ENCODE measurements at regions not wholly inside any gene's neighbourhood (a gene's known extent, or its start where the extent isn't known, plus 50 kb on each side); places are given as distances from the start of the nearest gene placed in this dataset.

DNA sequence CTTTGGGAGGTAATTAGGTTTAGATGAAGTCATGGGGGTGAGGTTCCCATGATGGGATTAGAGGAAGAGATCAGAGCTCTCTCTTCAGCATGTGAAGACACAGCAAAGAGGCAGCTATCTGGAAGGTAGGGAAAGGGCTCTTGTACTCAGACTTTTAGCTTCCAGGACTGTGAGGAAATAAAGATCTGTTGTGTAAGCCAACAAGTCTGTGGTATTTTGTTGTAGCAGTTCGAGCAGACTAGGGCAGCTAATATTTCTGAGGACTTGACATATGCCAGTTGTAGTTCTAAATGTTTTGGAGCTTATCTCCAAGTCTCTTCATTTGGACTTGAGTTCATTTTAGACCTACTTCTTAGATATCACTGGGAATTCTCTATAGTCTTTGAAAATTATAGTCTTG, 137.3 kb upstream of the PDE5A start:
- H4K20me1 ChIP-seq (ENCODE audit: insufficient read depth): no peaks in the 10 kb centered on the region
- TF ChIP-seq EP300 (conservative IDR thresholded peaks at IDR 0.05; ENCODE audit: poor library complexity, severe bottlenecking) (no peak), MXI1 (conservative IDR thresholded peaks at IDR 0.05; ENCODE audit: poor library complexity, severe bottlenecking) (no peak), SMC3 (conservative IDR thresholded peaks at IDR 0.05; ENCODE audit: poor library complexity) (no peak), TAF1 (IDR thresholded peaks at IDR 0.05; ENCODE audit: low read depth) (no peak), EZH2 (IDR thresholded peaks at IDR 0.05; ENCODE audit: borderline replicate concordance, insufficient read depth, low read length, poor library complexity, severe bottlenecking) (no peak), POLR2AphosphoS5 (IDR thresholded peaks at IDR 0.05) (no peak), RAD21 (conservative IDR thresholded peaks at IDR 0.05) (no peak)
- TF ChIP-seq, protein P1, sequence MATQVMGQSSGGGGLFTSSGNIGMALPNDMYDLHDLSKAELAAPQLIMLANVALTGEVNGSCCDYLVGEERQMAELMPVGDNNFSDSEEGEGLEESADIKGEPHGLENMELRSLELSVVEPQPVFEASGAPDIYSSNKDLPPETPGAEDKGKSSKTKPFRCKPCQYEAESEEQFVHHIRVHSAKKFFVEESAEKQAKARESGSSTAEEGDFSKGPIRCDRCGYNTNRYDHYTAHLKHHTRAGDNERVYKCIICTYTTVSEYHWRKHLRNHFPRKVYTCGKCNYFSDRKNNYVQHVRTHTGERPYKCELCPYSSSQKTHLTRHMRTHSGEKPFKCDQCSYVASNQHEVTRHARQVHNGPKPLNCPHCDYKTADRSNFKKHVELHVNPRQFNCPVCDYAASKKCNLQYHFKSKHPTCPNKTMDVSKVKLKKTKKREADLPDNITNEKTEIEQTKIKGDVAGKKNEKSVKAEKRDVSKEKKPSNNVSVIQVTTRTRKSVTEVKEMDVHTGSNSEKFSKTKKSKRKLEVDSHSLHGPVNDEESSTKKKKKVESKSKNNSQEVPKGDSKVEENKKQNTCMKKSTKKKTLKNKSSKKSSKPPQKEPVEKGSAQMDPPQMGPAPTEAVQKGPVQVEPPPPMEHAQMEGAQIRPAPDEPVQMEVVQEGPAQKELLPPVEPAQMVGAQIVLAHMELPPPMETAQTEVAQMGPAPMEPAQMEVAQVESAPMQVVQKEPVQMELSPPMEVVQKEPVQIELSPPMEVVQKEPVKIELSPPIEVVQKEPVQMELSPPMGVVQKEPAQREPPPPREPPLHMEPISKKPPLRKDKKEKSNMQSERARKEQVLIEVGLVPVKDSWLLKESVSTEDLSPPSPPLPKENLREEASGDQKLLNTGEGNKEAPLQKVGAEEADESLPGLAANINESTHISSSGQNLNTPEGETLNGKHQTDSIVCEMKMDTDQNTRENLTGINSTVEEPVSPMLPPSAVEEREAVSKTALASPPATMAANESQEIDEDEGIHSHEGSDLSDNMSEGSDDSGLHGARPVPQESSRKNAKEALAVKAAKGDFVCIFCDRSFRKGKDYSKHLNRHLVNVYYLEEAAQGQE (IDR thresholded peaks at IDR 0.05; ENCODE audit: borderline replicate concordance): no peak
- no peak overlapping the region for H3K9ac ChIP-seq (ENCODE audit: low read length)
- H3F3A ChIP-seq (ENCODE audit: insufficient read depth, low read length, poor library complexity, severe bottlenecking): no peaks in the 10 kb centered on the region
- H3K27me3 ChIP-seq (ENCODE audit: insufficient read depth, low read depth, low read length): no peaks in the 10 kb centered on the region
- H3K4me2 ChIP-seq (ENCODE audit: low read length): no peak overlapping the region
- H3K9me3 ChIP-seq (ENCODE audit: low read length): no peaks in the 10 kb centered on the region
- H3K36me3 ChIP-seq (ENCODE audit: insufficient read depth, low read length): no peaks in the 10 kb centered on the region
- H3K9me2 ChIP-seq (ENCODE audit: insufficient read depth, low read length): no peaks in the 10 kb centered on the region
- H2AFZ ChIP-seq (ENCODE audit: low read depth, low read length): no peak overlapping the region
- no peaks in the 10 kb centered on the region for H3K79me2 ChIP-seq (replicated peaks; ENCODE audit: insufficient read depth, low read length)
- no peak overlapping the region for H3K27ac ChIP-seq (ENCODE audit: low read length)
- no peak overlapping the region for H3K4me3 ChIP-seq (ENCODE audit: low read length)

DNA sequence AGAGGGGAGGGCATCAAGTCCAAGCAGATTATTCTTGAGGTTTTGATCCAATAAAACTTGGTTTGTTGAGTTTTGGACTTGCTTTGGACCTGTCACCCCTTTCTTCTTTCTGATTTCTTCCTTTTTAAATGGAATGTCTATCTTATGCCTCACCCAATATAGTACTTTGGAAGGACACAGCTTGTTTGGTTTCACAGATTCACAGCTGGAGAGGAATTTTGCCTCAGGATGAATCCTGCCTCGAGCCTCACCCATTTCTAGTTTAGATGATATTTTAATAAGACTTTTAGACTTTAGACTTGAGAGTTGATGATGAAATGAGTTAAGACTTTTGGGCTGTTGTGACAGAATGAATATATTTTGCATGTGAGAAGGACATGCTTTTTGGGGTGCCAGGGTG, 136.9 kb upstream of the PDE5A start:
- Histone ChIP-seq H3K27ac (ENCODE audit: low read length) (no peak overlapping the region), H3K27me3 (ENCODE audit: insufficient read depth, low read depth, low read length) (no peaks in the 10 kb centered on the region), H3K9me2 (ENCODE audit: insufficient read depth, low read length) (no peaks in the 10 kb centered on the region), H4K20me1 (ENCODE audit: insufficient read depth) (no peaks in the 10 kb centered on the region), H3K4me3 (ENCODE audit: low read length) (no peak overlapping the region), H3K36me3 (ENCODE audit: insufficient read depth, low read length) (no peaks in the 10 kb centered on the region), H2AFZ (ENCODE audit: low read depth, low read length) (no peak overlapping the region), H3K9me3 (ENCODE audit: low read length) (no peaks in the 10 kb centered on the region), H3K4me2 (ENCODE audit: low read length) (no peak overlapping the region), H3K9ac (ENCODE audit: low read length) (no peak overlapping the region), H3K79me2 (replicated peaks; ENCODE audit: insufficient read depth, low read length) (no peaks in the 10 kb centered on the region), H3F3A (ENCODE audit: insufficient read depth, low read length, poor library complexity, severe bottlenecking) (no peaks in the 10 kb centered on the region)
- TF ChIP-seq EP300 (conservative IDR thresholded peaks at IDR 0.05; ENCODE audit: poor library complexity, severe bottlenecking) (no peak), RAD21 (conservative IDR thresholded peaks at IDR 0.05) (no peak), MXI1 (conservative IDR thresholded peaks at IDR 0.05; ENCODE audit: poor library complexity, severe bottlenecking) (no peak), EZH2 (IDR thresholded peaks at IDR 0.05; ENCODE audit: borderline replicate concordance, insufficient read depth, low read length, poor library complexity, severe bottlenecking) (no peak), TAF1 (IDR thresholded peaks at IDR 0.05; ENCODE audit: low read depth) (no peak), SMC3 (conservative IDR thresholded peaks at IDR 0.05; ENCODE audit: poor library complexity) (no peak), POLR2AphosphoS5 (IDR thresholded peaks at IDR 0.05) (no peak)
- TF ChIP-seq, protein P1 (IDR thresholded peaks at IDR 0.05; ENCODE audit: borderline replicate concordance): no peak
- TF ChIP-seq, protein P2, sequence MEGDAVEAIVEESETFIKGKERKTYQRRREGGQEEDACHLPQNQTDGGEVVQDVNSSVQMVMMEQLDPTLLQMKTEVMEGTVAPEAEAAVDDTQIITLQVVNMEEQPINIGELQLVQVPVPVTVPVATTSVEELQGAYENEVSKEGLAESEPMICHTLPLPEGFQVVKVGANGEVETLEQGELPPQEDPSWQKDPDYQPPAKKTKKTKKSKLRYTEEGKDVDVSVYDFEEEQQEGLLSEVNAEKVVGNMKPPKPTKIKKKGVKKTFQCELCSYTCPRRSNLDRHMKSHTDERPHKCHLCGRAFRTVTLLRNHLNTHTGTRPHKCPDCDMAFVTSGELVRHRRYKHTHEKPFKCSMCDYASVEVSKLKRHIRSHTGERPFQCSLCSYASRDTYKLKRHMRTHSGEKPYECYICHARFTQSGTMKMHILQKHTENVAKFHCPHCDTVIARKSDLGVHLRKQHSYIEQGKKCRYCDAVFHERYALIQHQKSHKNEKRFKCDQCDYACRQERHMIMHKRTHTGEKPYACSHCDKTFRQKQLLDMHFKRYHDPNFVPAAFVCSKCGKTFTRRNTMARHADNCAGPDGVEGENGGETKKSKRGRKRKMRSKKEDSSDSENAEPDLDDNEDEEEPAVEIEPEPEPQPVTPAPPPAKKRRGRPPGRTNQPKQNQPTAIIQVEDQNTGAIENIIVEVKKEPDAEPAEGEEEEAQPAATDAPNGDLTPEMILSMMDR (IDR thresholded peaks at IDR 0.05; ENCODE audit: poor library complexity, severe bottlenecking): no peak

All from neural cell (in vitro differentiated cells).